WI38 (cell line): ENCODE measurements at regions not wholly inside any gene's neighbourhood (a gene's known extent, or its start where the extent isn't known, plus 50 kb on each side); places are given as distances from the start of the nearest gene placed in this dataset.
A peak's percentile ranks its signal among the peaks of the same experiment; 100 is the strongest.

ENCODE experiments used
- H3K4me3 ChIP-seq: 2 replicates; pipeline ENCODE4 v1.5.1; 2011; ENCODE audit warnings: low read depth, mild to moderate bottlenecking, control low read depth, low read length
- CTCF ChIP-seq: IDR thresholded peaks from 2 replicates; pipeline ENCODE4 v1.5.1; 2012; ENCODE audit warnings: low read depth, mild to moderate bottlenecking, control low read depth, low read length

- TF ChIP-seq CTCF: no peak
- no peak overlapping the region for H3K4me3 ChIP-seq
Observed at GRCh38 chr6:137989664-137990063, 117.6 kb downstream of the PERP start.

GRCh38 chr6:137995371-137995770 is 111.8 kb downstream of the PERP start:
- TF ChIP-seq CTCF: no peak
- H3K4me3 ChIP-seq: no peak overlapping the region

- H3K4me3 ChIP-seq: no peak overlapping the region
- no peak for TF ChIP-seq CTCF
Observed at GRCh38 chr6:137998461-137999019, 108.7 kb downstream of the PERP start.

- H3K4me3 ChIP-seq: no peak overlapping the region
- TF ChIP-seq CTCF: no peak
Observed at GRCh38 chr6:137999815-138000214, 107.4 kb downstream of the PERP start.

- TF ChIP-seq CTCF: no peak
- no peak overlapping the region for H3K4me3 ChIP-seq
Observed at GRCh38 chr6:138000941-138001340, 106.3 kb downstream of the PERP start.

- H3K4me3 ChIP-seq: no peak overlapping the region
- TF ChIP-seq CTCF: peak; percentile 82
Observed at GRCh38 chr6:138001750-138002349, 105.4 kb downstream of the PERP start.

- no peak overlapping the region for H3K4me3 ChIP-seq
- TF ChIP-seq CTCF: no peak
Observed at GRCh38 chr6:138004430-138005287, 102.6 kb downstream of the PERP start.
